ENCODE measurements at regions not wholly inside any gene's neighbourhood (a gene's known extent, or its start where the extent isn't known, plus 50 kb on each side); places are given as distances from the start of the nearest gene placed in this dataset.

- TF ChIP-seq CTCF (IDR thresholded peaks at IDR 0.05) (no peak), POLR2A (IDR thresholded peaks at IDR 0.05) (no peak)
Observed at GRCh38 chr7:4416396-4417056, 265.6 kb upstream of the FOXK1 start.

All from ovary (tissue), 3 donors.